Fibroblast of villous mesenchyme (primary cell): ENCODE measurements at regions not wholly inside any gene's neighbourhood (a gene's known extent, or its start where the extent isn't known, plus 50 kb on each side); places are given as distances from the start of the nearest gene placed in this dataset.

Experiments
- DNase-seq: peaks from one replicate; pipeline ENCODE4 v3.0.0-alpha.2; 2010; ENCODE audit warnings: low read depth
- H3K4me3 ChIP-seq: 2 replicates; pipeline ENCODE4 v1.5.1; 2011; ENCODE audit warnings: low read depth, mild to moderate bottlenecking, low read length
- TF ChIP-seq, protein P1 (sequence below): IDR thresholded peaks from 2 replicates; pipeline ENCODE4 v1.5.1; 2012; ENCODE audit warnings: low read depth, mild to moderate bottlenecking, low read length; ENCODE audit not compliant: insufficient read depth

DNA sequence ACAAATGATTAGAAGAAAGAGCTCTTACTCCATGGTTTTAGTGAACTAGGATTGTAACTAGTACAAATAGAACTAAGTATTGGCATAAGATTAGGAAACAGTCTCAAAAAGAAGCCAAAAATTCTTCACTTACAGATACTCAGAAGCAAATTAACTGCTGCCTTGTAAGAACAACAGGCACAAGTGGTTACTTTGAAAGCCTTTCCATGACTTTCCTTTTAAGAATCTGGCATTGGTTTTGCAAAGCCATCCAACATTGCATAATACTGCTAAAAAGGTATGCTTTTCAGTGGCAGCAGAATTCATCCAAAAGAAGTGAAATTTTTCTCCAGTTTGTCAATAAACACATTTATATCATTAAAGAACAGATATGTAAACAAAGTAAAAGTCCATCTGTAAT lies 126.8 kb upstream of the ODAD2 start:
- DNase-seq = peak; percentile 25
- no peak overlapping the region for H3K4me3 ChIP-seq
- TF ChIP-seq, protein P1, sequence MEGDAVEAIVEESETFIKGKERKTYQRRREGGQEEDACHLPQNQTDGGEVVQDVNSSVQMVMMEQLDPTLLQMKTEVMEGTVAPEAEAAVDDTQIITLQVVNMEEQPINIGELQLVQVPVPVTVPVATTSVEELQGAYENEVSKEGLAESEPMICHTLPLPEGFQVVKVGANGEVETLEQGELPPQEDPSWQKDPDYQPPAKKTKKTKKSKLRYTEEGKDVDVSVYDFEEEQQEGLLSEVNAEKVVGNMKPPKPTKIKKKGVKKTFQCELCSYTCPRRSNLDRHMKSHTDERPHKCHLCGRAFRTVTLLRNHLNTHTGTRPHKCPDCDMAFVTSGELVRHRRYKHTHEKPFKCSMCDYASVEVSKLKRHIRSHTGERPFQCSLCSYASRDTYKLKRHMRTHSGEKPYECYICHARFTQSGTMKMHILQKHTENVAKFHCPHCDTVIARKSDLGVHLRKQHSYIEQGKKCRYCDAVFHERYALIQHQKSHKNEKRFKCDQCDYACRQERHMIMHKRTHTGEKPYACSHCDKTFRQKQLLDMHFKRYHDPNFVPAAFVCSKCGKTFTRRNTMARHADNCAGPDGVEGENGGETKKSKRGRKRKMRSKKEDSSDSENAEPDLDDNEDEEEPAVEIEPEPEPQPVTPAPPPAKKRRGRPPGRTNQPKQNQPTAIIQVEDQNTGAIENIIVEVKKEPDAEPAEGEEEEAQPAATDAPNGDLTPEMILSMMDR = no peak

GRCh38 chr10:28120795-28121194 lies 121.9 kb upstream of the ODAD2 start:
- TF ChIP-seq, protein P1 = no peak
- no peak for DNase-seq
- no peak overlapping the region for H3K4me3 ChIP-seq

GRCh38 chr10:28120043-28120749 lies 121.3 kb upstream of the ODAD2 start:
- peak; percentile 14 for DNase-seq
- TF ChIP-seq, protein P1 = no peak

GRCh38 chr10:28118985-28119628 lies 120.2 kb upstream of the ODAD2 start:
- TF ChIP-seq, protein P1 = no peak
- no peak for DNase-seq

More at GRCh38 chr10:28120043-28120749, 121.3 kb upstream of the ODAD2 start:
- H3K4me3 ChIP-seq = no peak overlapping the region

GRCh38 chr10:28113202-28113601 lies 114.3 kb upstream of the ODAD2 start:
- TF ChIP-seq, protein P1 = no peak
- H3K4me3 ChIP-seq = no peak overlapping the region
- no peak for DNase-seq

More at GRCh38 chr10:28118985-28119628, 120.2 kb upstream of the ODAD2 start:
- H3K4me3 ChIP-seq = no peak overlapping the region

GRCh38 chr10:28111712-28112111 lies 112.8 kb upstream of the ODAD2 start:
- DNase-seq = no peak
- H3K4me3 ChIP-seq = no peak overlapping the region
- TF ChIP-seq, protein P1 = no peak
